OCI-LY1 (cell line): ENCODE measurements at regions not wholly inside any gene's neighbourhood (a gene's known extent, or its start where the extent isn't known, plus 50 kb on each side); places are given as distances from the start of the nearest gene placed in this dataset.
"Not testable (repeated sequence)": the region's sequence is repeated elsewhere in the genome, so short reads cannot be mapped to it uniquely, and the experiment has no call there.

Experiments
- H2AFZ ChIP-seq: fragments of 200-600 bp; sonication (generic), shearing (Covaris generic); 2 replicates; pipeline ENCODE4 v1.6.0; 2014; ENCODE audit warnings: antibody characterized with exemption, mild to moderate bottlenecking, low read length
- H3F3A ChIP-seq: fragments of 200-600 bp; sonication (generic), shearing (Covaris generic); 2 replicates; pipeline ENCODE4 v1.6.0; 2014; ENCODE audit warnings: mild to moderate bottlenecking, antibody characterized with exemption, low read length, moderate library complexity; ENCODE audit not compliant: insufficient read depth
- H3K27ac ChIP-seq: fragments of 200-600 bp; sonication (generic); 2 replicates; pipeline ENCODE4 v1.5.1; 2014; ENCODE audit warnings: low read length, mixed run types, mild to moderate bottlenecking, low read depth; ENCODE audit not compliant: poor library complexity, severe bottlenecking
- H3K27me3 ChIP-seq: fragments of 200-600 bp; sonication (generic); 2 replicates; pipeline ENCODE4 v1.6.0; 2014; ENCODE audit warnings: antibody characterized with exemption, mild to moderate bottlenecking, low read length, moderate library complexity; ENCODE audit not compliant: insufficient read depth
- H3K36me3 ChIP-seq: fragments of 200-600 bp; sonication (generic); 2 replicates; pipeline ENCODE4 v1.6.1; 2014; ENCODE audit warnings: mild to moderate bottlenecking, antibody characterized with exemption, low read length, moderate library complexity, mixed read lengths; ENCODE audit not compliant: insufficient read depth
- H3K4me1 ChIP-seq: fragments of 200-600 bp; sonication (generic); 2 replicates; pipeline ENCODE4 v1.5.1; 2014; ENCODE audit warnings: mild to moderate bottlenecking, low read length, moderate library complexity; ENCODE audit not compliant: insufficient read depth, severe bottlenecking
- H3K4me2 ChIP-seq: fragments of 200-600 bp; sonication (generic), shearing (Covaris generic); 2 replicates; pipeline ENCODE4 v1.6.1; 2014; ENCODE audit warnings: low read length
- H3K4me3 ChIP-seq: fragments of 200-600 bp; sonication (generic); 2 replicates; pipeline ENCODE4 v1.5.1; 2014; ENCODE audit warnings: low read length, low read depth, mild to moderate bottlenecking, mixed read lengths; ENCODE audit not compliant: poor library complexity, severe bottlenecking
- H3K79me2 ChIP-seq: fragments of 200-600 bp; shearing (Covaris generic); 2 replicates; pipeline ENCODE4 v1.6.1; 2016; ENCODE audit warnings: mixed run types, low read length, mixed read lengths; ENCODE audit not compliant: insufficient read depth
- H3K9ac ChIP-seq: fragments of 200-600 bp; sonication (generic), shearing (Covaris generic); 2 replicates; pipeline ENCODE4 v1.6.1; 2014; ENCODE audit warnings: mild to moderate bottlenecking, low read length, mixed read lengths
- H3K9me2 ChIP-seq: fragments of 200-600 bp; sonication (generic), shearing (Covaris generic); 2 replicates; pipeline ENCODE4 v1.6.1; 2014; ENCODE audit warnings: low read depth, mild to moderate bottlenecking, low read length, mixed read lengths
- H3K9me3 ChIP-seq: fragments of 200-600 bp; shearing (Covaris generic); 2 replicates; pipeline ENCODE4 v1.6.1; 2014; ENCODE audit warnings: low read length, mixed read lengths
- H4K20me1 ChIP-seq: fragments of 200-600 bp; sonication (generic), shearing (Covaris generic); 2 replicates; pipeline ENCODE4 v1.6.0; 2016; ENCODE audit warnings: mild to moderate bottlenecking, low read length; ENCODE audit not compliant: insufficient read depth
- EZH2 ChIP-seq: fragments of 200-600 bp; sonication (generic), shearing (Covaris generic); IDR thresholded peaks from 2 replicates; pipeline ENCODE4 v1.8.0; 2017; ENCODE audit warnings: borderline replicate concordance, mixed run types, mild to moderate bottlenecking, antibody characterized with exemption, low read length, moderate library complexity, mixed read lengths
- TF ChIP-seq, protein P1 (sequence below): fragments of 200-600 bp; sonication (generic), shearing (Covaris generic); IDR thresholded peaks from 2 replicates; pipeline ENCODE4 v1.5.1; 2017; ENCODE audit warnings: mild to moderate bottlenecking, antibody characterized with exemption, low read length, moderate library complexity, mixed read lengths

DNA sequence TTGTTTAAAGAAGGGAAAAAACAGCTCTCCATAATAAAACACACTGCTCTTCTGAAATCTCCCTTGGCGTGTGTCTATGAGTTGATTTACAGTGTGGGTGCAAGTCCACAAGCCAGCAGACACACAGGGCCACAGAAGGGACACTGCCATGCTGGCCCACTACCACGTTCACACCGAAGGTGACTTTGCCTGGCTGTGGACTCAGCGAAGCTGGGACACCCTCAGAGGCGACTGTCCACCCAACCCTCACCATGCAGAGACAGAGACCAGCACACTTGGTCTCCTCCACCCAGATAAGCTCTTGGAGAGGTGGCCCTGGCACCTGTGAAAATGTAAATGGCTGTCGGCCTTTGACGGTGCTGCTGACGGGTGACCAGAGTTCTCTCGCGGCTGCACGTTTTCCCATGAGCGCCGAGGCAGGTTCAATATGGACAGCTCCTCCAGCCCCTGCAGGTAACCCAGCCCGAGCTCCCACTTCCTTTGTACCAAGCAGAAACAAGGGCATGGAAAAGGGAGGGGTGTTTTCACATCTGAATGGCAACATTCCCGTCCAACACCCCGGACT, 78.0 kb downstream of the YTHDF1 start:
- Histone ChIP-seq H3F3A (no peaks in the 10 kb centered on the region), H3K9ac (no peak overlapping the region), H3K27ac (no peak overlapping the region), H3K79me2 (no peaks in the 10 kb centered on the region), H2AFZ (no peak overlapping the region), H3K9me3 (no peaks in the 10 kb centered on the region), H3K27me3 (no peaks in the 10 kb centered on the region), H3K36me3 (no peaks in the 10 kb centered on the region), H3K4me2 (no peak overlapping the region), H3K4me1 (no peaks in the 10 kb centered on the region), H4K20me1 (no peaks in the 10 kb centered on the region), H3K9me2 (no peaks in the 10 kb centered on the region), H3K4me3 (no peak overlapping the region)
- no peak for TF ChIP-seq EZH2
- TF ChIP-seq, protein P1, sequence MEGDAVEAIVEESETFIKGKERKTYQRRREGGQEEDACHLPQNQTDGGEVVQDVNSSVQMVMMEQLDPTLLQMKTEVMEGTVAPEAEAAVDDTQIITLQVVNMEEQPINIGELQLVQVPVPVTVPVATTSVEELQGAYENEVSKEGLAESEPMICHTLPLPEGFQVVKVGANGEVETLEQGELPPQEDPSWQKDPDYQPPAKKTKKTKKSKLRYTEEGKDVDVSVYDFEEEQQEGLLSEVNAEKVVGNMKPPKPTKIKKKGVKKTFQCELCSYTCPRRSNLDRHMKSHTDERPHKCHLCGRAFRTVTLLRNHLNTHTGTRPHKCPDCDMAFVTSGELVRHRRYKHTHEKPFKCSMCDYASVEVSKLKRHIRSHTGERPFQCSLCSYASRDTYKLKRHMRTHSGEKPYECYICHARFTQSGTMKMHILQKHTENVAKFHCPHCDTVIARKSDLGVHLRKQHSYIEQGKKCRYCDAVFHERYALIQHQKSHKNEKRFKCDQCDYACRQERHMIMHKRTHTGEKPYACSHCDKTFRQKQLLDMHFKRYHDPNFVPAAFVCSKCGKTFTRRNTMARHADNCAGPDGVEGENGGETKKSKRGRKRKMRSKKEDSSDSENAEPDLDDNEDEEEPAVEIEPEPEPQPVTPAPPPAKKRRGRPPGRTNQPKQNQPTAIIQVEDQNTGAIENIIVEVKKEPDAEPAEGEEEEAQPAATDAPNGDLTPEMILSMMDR, result no peak

DNA sequence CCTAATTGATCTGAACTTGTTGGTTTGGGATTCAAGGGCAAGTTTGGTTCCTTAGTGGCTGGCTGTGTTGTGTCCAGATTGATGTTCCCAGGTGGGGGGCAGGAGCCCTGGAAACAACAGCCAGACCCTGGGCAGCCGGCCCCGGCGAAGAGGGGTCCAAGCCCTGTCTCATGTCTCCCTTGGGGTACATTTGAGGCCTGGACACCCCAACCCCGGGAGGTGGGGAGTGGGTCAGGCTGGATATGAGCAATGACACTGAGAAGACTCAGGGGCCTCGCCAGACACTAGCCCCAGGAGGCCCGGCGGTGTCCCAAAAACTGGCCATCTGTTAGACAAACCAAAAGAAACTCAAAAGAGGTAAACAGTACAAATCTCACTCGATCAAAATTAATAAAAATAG, 79.6 kb downstream of the YTHDF1 start:
- no peaks in the 10 kb centered on the region for H3K4me1 ChIP-seq
- TF ChIP-seq, protein P1, result no peak
- no peak overlapping the region for H2AFZ ChIP-seq
- no peaks in the 10 kb centered on the region for H3K9me3 ChIP-seq
- H3K4me2 ChIP-seq, result no peak overlapping the region
- no peaks in the 10 kb centered on the region for H3K27me3 ChIP-seq
- no peak overlapping the region for H3K4me3 ChIP-seq
- H3K9ac ChIP-seq, result no peak overlapping the region
- H3K79me2 ChIP-seq, result no peaks in the 10 kb centered on the region
- H4K20me1 ChIP-seq, result no peaks in the 10 kb centered on the region
- H3F3A ChIP-seq, result no peaks in the 10 kb centered on the region
- H3K9me2 ChIP-seq, result no peaks in the 10 kb centered on the region
- H3K36me3 ChIP-seq, result no peaks in the 10 kb centered on the region
- no peak overlapping the region for H3K27ac ChIP-seq

DNA sequence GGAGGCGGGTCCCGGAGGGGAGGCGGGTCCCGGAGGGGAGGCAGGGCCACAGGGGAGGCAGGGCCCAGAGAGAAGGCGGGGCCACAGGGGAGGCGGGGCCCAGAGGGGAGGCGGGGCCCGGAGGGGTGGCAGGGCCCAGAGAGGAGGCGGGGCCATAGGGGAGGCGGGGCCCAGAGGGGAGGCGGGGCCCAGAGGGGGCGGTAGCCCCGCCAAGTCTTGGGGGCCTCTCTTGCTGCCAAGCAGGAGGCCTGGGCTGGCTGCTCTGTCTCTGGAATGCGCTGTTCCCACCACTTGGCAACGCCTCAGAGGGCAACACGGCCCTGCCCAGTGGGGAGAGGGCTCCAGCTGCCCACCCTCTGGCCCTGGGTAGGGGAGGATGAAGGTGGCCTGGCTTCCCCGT, 80.5 kb downstream of the YTHDF1 start:
- TF ChIP-seq, protein P1, result no peak
- no peak for TF ChIP-seq EZH2
- no peaks in the 10 kb centered on the region for H3K9me2 ChIP-seq
- H3K36me3 ChIP-seq, result no peaks in the 10 kb centered on the region
- no peak overlapping the region for H3K4me3 ChIP-seq
- no peaks in the 10 kb centered on the region for H3K79me2 ChIP-seq
- H4K20me1 ChIP-seq, result no peaks in the 10 kb centered on the region
- no peak overlapping the region for H3K27ac ChIP-seq
- no peaks in the 10 kb centered on the region for H3K27me3 ChIP-seq
- H3K9ac ChIP-seq, result no peak overlapping the region
- H3K9me3 ChIP-seq, result no peaks in the 10 kb centered on the region
- no peak overlapping the region for H2AFZ ChIP-seq
- H3K4me2 ChIP-seq, result no peak overlapping the region
- no peaks in the 10 kb centered on the region for H3F3A ChIP-seq
- H3K4me1 ChIP-seq, result no peaks in the 10 kb centered on the region

DNA sequence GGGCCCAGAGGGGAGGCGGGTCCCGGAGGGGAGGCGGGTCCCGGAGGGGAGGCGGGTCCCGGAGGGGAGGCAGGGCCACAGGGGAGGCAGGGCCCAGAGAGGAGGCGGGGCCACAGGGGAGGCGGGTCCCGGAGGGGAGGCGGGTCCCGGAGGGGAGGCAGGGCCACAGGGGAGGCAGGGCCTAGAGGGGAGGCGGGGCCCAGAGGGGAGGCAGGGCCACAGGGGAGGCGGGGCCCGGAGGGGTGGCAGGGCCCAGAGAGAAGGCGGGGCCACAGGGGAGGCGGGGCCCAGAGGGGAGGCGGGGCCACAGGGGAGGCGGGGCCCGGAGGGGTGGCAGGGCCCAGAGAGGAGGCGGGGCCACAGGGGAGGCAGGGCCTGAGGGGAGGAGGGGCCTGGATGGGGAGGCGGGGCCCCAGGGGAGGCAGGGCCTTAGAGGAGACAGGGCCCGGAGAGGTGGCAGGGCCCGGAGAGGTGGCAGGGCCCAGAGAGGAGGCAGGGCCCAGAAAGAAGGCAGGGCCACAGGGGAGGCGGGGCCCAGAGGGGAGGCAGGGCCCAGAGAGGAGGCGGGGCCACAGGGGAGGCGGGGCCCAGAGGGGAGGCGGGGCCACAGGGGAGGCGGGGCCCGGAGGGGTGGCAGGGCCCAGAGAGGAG, 81.1 kb downstream of the YTHDF1 start:
- H2AFZ ChIP-seq, H3K4me2 ChIP-seq, H3K36me3 ChIP-seq, H3K9me2 ChIP-seq, H3K9ac ChIP-seq, H3K4me1 ChIP-seq, H3K27me3 ChIP-seq, H4K20me1 ChIP-seq, H3K4me3 ChIP-seq, H3K79me2 ChIP-seq, H3F3A ChIP-seq, H3K27ac ChIP-seq, H3K9me3 ChIP-seq: not testable (repeated sequence)
